GM19043 (cell line): ENCODE measurements at regions not wholly inside any gene's neighbourhood (a gene's known extent, or its start where the extent isn't known, plus 50 kb on each side); places are given as distances from the start of the nearest gene placed in this dataset.
"Not testable (repeated sequence)": the region's sequence is repeated elsewhere in the genome, so short reads cannot be mapped to it uniquely, and the experiment has no call there.

Experiments
- ATAC-seq: cut with Tn5 transposase; IDR thresholded peaks from one replicate; pipeline ENCODE4 v1.9.1; 2021; ENCODE audit warnings: low read depth; ENCODE audit not compliant: unreplicated experiment

DNA sequence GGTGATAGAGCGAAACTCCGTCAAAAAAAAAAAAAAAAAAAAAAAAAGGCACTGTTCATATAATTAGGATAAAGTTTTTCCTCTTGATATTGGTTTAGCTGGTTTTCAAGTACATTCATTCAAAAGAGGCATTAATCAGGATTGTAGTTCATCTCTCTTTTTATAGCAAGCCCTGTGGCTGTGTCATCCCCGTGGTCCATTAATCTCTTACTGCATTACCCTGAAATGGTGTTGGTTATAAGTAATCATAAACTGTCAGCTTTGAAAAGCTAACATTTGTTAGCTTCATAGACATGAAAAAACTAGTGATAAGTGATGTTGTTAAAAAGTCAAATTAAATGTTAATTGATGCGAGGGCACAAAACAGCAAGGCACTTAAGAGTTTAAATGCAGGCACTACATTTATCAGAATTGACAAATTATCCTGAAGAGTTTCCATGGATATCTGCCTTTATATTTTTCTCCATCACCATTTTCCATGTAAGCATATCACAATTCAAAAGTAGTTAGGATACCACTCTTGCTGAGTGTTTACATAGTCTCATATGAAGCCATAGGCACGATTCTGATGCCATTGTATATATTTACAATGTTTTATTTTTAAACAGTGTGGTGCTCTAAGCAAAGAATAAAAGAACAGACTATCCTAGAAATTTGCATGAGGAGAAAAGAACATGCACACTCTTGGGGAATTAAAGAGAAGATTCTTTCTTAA is 193.1 kb downstream of the OTOL1 start:
- ATAC-seq: no peak

GRCh38 chr3:161690299-161690620 is 193.7 kb downstream of the OTOL1 start:
- no peak for ATAC-seq

DNA sequence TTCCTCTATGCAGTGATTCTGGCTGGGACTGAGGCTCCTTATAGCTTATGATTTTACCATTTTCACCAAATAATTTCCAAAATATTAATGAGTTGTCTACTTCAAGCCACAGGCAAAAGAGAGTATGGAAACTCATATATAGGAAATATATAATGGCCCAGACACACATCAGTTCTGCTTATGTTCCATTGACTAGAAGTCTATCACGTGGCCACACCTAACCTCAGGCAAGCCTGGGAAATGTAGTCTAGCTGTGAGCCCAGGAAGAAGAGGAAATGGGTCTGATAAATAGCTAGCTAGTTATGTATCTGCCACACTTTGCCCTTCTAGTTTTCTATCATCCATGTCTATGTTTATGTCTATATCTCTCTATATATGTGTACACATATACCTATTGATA is 195.1 kb downstream of the OTOL1 start:
- ATAC-seq: no peak

GRCh38 chr3:161694682-161695564 is 198.3 kb downstream of the OTOL1 start:
- peak; percentile 69 for ATAC-seq

GRCh38 chr3:161695811-161696210 is 199.2 kb downstream of the OTOL1 start:
- no peak for ATAC-seq

DNA sequence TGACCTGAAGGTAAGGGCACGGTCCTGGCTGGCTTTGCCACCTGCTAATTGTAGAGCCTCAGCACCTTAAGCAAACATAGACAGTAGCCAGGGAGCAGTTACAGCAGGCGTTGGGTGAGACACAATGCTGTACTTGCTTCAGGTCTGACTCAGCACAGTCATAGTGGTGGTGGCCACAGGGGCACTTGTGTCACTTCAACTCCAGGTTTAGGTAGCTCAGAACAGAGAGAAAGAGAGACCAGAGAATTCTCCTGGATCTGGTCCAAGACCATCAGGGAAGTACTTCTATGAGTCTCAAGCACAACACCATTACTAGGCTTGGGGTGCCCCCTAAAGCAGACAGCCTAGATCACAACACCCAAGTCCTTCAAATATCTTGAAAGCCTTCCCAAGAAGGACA is 204.4 kb downstream of the OTOL1 start:
- ATAC-seq: peak; percentile 81

DNA sequence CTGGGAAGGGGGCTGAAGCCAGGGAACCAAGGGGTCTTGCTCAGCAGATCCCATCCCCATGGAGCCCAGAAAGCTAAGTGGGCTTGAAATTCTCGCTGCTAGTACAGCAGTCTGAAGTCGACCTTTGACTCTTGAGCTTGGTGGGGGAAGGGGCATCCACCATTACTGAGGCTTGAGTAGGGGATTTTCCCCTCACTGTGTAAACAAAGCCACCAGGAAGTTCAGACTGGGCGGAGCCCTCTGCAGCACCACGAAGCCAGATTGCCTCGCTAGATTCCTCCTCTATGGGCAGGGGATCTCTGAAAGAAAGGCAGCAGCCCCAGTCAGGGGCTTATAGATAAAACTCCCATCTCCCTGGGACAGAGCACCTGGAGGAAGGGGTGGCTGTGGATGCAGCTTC is 210.6 kb downstream of the OTOL1 start:
- ATAC-seq: not testable (repeated sequence)

DNA sequence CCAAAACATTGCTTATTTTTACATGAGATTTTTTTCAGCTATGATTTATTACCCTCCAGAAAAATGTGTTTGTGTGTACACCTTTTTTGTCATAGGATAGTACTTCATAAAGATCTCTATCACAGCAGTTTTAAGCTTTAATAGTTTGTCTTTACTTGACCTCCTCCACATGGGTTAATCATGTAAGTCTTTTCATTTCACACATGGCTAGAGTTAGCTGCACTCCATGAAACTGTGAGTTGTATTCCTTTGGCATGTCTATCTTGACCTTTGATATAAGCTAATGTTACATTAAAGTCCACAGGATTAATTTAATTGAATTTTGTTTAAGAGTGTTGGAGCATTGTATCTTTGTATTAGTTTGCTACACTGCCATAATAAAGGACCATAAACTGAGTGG is 217.1 kb downstream of the OTOL1 start:
- ATAC-seq: no peak

DNA sequence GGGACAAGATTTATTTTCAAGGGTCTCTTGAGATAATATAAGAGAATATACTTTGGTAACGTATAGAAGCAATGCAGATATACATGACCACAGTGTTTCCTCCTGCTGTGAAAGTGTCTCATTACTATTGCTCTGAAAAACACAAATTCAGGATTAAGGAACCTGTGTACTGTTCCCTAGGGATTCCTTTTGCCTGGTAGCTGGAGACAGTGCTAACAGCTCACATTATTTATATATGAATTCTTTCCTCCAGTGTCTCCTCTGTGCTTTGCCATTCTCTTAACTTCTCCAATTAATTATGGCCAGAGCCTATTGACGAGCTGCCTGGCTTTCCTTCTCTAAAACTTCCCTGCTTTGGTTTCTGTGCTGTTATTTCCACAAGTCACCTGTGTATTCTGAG is 235.4 kb downstream of the OTOL1 start:
- no peak for ATAC-seq

GRCh38 chr3:161737171-161737570 is 240.6 kb downstream of the OTOL1 start:
- no peak for ATAC-seq

DNA sequence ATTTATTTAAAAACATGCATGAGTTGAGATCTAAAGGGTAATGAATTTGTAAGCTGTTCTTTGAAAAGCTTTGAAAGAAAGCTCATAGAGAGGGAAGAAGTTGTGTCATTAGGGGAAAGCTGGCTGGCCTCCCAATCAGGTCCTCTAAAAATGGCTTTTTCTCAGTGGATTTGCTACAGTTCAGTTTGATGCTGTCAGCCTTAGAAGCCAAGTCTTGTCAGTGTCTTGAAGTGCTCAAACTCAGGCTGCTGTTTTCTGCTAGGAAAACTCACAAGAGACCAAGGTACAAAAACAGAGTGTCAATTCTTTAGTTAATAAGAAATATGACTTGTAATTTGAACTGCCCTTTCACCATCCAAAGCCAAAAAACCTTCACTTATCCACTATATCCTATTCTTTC is 243.8 kb downstream of the OTOL1 start:
- ATAC-seq: no peak

DNA sequence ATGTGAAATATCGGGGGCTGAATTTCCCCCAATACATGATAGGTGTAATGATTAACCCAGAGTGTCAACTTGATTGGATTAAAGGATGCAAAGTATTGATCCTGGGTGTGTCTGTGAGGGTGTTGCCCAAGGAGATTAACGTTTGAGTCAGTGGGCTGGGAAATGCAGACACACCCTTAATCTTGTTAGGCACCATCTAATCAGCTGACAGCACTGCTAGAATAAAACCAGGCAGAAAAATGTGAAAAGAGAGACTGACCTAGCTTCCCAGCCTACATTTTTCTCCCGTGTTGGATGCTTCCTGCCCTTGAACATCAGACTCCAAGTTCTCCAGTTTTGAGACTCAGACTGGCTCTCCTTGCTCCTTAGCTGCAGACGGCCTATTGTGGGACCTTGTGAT is 247.8 kb downstream of the OTOL1 start:
- ATAC-seq: no peak

GRCh38 chr3:161745741-161746140 is 249.1 kb downstream of the OTOL1 start:
- no peak for ATAC-seq

DNA sequence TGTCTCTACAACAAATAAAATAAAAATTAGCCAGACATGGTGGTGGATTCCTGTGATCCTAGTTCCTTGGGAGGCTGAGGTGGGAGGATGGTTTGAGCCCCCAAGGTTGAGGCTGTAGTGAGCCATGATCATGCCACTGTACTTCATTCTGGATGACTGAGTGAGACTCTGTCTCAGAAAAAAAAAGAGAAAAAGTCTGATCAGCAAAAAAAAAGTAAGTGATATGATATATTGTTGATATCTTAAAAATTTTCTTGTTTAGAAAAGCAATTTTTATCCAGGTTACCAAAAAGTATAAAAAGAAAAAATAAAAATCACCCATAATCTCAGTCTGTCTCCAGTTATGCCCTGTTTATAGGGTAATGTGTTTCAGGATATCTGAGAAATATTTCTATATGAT is 251.4 kb downstream of the OTOL1 start:
- no peak for ATAC-seq

DNA sequence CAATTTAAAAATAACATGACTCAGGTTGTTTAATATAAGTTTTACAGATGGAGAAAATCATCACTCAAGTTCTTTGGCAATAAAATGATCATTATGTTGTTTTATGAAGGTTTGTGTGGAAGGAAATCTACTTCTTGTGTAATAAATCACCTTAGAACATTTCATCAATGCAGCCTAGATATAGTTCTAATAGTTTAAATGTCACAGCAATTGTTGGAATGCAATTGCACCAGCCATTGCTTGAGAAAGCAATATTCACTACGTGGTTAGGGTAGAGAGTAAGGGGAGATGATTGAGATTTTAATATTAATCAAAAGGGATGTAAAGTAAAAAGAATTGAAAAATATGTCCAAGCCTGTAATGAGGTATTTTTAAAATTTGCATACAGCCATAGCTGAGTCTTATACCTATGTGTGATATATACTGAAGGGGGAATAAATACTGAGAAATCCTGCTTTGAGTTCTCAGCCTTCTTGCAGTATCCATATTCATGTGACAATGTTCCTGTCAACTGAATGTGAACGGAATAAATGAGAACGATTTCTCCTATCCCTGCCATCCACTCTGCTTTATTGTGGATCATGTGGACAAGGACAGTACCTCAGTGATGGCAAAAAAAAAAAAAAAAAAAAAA is 257.9 kb downstream of the OTOL1 start:
- no peak for ATAC-seq

DNA sequence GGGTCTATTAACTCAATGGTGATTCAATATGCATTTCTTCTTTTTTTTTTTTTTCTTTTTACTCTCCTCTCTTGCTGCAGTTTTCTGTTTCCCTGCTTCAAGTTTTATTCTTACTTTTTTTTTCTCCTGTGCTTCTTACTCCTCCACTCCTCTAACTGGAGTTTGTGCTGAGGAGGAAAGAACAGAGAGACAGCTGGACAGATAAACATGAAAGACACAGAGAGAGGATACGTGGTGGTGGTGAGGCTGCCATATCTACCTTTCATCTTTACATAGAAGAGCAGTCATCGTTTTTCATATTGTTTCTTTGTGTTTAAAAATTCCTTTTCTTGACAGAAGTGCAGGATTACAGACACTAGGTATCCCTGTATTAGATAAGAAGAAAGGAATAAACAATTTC is 262.8 kb downstream of the OTOL1 start:
- ATAC-seq: no peak

- ATAC-seq: no peak
Observed at GRCh38 chr3:161766331-161766730, 269.7 kb downstream of the OTOL1 start.

GRCh38 chr3:161770484-161771386 is 274.1 kb downstream of the OTOL1 start:
- peak; percentile 76 for ATAC-seq

GRCh38 chr3:161781381-161781780 is 284.8 kb downstream of the OTOL1 start:
- no peak for ATAC-seq

DNA sequence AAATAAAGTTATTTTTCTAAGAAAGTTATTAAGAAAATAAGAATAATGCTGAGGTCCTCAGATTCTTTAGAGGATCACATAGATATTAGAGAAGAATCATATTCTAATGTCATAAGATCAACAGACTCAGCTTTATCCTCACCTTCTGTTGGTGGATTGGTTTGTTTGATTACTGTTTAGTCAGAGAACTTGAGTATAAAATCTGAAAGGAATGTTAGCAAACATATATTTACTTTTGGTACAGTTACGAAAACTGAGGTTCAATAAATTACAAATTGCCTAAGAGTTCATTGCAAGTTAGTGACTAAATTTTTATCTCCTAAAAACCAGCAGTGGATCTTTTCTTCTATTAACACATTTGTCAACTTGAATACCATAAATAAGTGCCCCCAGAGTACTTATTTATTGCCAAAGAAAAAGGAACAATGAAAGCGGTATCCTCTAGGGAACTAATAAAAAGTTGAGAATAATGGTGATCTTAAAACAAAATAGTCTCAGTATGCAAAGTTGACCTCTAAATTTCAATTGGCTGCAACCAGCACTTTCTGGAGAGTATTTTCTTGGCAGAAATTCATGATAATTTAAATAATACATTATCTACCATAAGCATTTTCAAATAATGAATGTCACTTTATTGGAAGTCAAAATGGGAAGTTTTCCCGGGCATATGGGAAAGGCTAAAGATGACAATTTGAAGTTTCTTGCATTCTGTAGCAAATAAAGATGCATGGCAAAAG is 296.8 kb downstream of the OTOL1 start:
- ATAC-seq: no peak
